ENCODE measurements at regions not wholly inside any gene's neighbourhood (a gene's known extent, or its start where the extent isn't known, plus 50 kb on each side); places are given as distances from the start of the nearest gene placed in this dataset.

- Mint-ChIP-seq H3K27ac (ENCODE audit: unreplicated experiment) (no peak overlapping the region), H3K27me3 (ENCODE audit: insufficient read depth, unreplicated experiment) (no peaks in the 10 kb centered on the region)
- no TSS peak for BruUV-seq (replicated peaks)
Observed at GRCh38 chr7:52857367-52857766, 178.1 kb upstream of the POM121L12 start.

GRCh38 chr7:52854681-52855080 is 180.8 kb upstream of the POM121L12 start:
- no peak overlapping the region for H3K4me3 Mint-ChIP-seq (ENCODE audit: unreplicated experiment)
- no peak for DNase-seq
- Histone ChIP-seq H3K27me3 (replicated peaks; ENCODE audit: control insufficient read depth, insufficient read depth, low read length) (no peaks in the 10 kb centered on the region), H3K4me3 (ENCODE audit: low read depth, low read length) (no peak overlapping the region), H3K4me1 (no peaks in the 10 kb centered on the region), H3K36me3 (ENCODE audit: control insufficient read depth, insufficient read depth, low read length) (no peaks in the 10 kb centered on the region), H3K9me3 (no peaks in the 10 kb centered on the region)
- no peaks in the 10 kb centered on the region for H3K9me3 Mint-ChIP-seq (ENCODE audit: unreplicated experiment)
- ChIA-PET CTCF (no interaction called here), POLR2A (no interaction called here)
- no peaks in the 10 kb centered on the region for H3K27me3 Mint-ChIP-seq (ENCODE audit: insufficient read depth, unreplicated experiment)
- H3K27ac Mint-ChIP-seq (ENCODE audit: unreplicated experiment): no peak overlapping the region
- H3K36me3 Mint-ChIP-seq (ENCODE audit: insufficient read depth, unreplicated experiment): no peaks in the 10 kb centered on the region
- no TSS peak for BruUV-seq (replicated peaks)
- no peak for TF ChIP-seq CTCF (IDR thresholded peaks at IDR 0.05; ENCODE audit: insufficient read depth in 1 of 2, low read depth in 1 of 2, low read length in 1 of 2, severe bottlenecking in 1 of 2, unreplicated experiment in 1 of 2)
- intact Hi-C loops (cut with micrococcal nuclease; ENCODE audit: unreplicated experiment): no loop called here
- H3K4me1 Mint-ChIP-seq (ENCODE audit: low read depth, unreplicated experiment): no peaks in the 10 kb centered on the region

More at GRCh38 chr7:52857367-52857766, 178.1 kb upstream of the POM121L12 start:
- Histone ChIP-seq H3K9me3 (0 out of 2 replicates have a peak, but pooled peaks cover 5% of the 10 kb centered on the region), H3K27me3 (replicated peaks; ENCODE audit: control insufficient read depth, insufficient read depth, low read length) (no peaks in the 10 kb centered on the region), H3K4me1 (no peaks in the 10 kb centered on the region), H3K4me3 (ENCODE audit: low read depth, low read length) (no peak overlapping the region), H3K36me3 (ENCODE audit: control insufficient read depth, insufficient read depth, low read length) (no peaks in the 10 kb centered on the region)
- ChIA-PET POLR2A (no interaction called here), CTCF (no interaction called here)
- Mint-ChIP-seq H3K4me1 (ENCODE audit: low read depth, unreplicated experiment) (no peaks in the 10 kb centered on the region), H3K9me3 (ENCODE audit: unreplicated experiment) (no peaks in the 10 kb centered on the region), H3K36me3 (ENCODE audit: insufficient read depth, unreplicated experiment) (no peaks in the 10 kb centered on the region), H3K4me3 (ENCODE audit: unreplicated experiment) (no peak overlapping the region)
- no peak for DNase-seq
- no peak for TF ChIP-seq CTCF (IDR thresholded peaks at IDR 0.05; ENCODE audit: insufficient read depth in 1 of 2, low read depth in 1 of 2, low read length in 1 of 2, severe bottlenecking in 1 of 2, unreplicated experiment in 1 of 2)
- intact Hi-C loops (cut with micrococcal nuclease; ENCODE audit: unreplicated experiment): no loop called here

- H3K27me3 ChIP-seq (replicated peaks; ENCODE audit: control insufficient read depth, insufficient read depth, low read length): no peaks in the 10 kb centered on the region
- intact Hi-C loops (cut with micrococcal nuclease; ENCODE audit: unreplicated experiment): no loop called here
- no peak overlapping the region for H3K27ac Mint-ChIP-seq (ENCODE audit: unreplicated experiment)
- no TSS peak for BruUV-seq (replicated peaks)
- no peaks in the 10 kb centered on the region; the same call in 1 of the 2 replicates for H3K9me3 ChIP-seq
- no peaks in the 10 kb centered on the region for H3K4me1 Mint-ChIP-seq (ENCODE audit: low read depth, unreplicated experiment)
- no peak for TF ChIP-seq CTCF (IDR thresholded peaks at IDR 0.05; ENCODE audit: insufficient read depth in 1 of 2, low read depth in 1 of 2, low read length in 1 of 2, severe bottlenecking in 1 of 2, unreplicated experiment in 1 of 2)
- H3K36me3 ChIP-seq (ENCODE audit: control insufficient read depth, insufficient read depth, low read length): no peaks in the 10 kb centered on the region
- no peak overlapping the region for H3K4me3 Mint-ChIP-seq (ENCODE audit: unreplicated experiment)
- ChIA-PET CTCF (no interaction called here), POLR2A (no interaction called here)
- no peak for DNase-seq
- no peaks in the 10 kb centered on the region for H3K4me1 ChIP-seq
- H3K9me3 Mint-ChIP-seq (ENCODE audit: unreplicated experiment): no peaks in the 10 kb centered on the region
- no peak overlapping the region for H3K4me3 ChIP-seq (ENCODE audit: low read depth, low read length)
- H3K36me3 Mint-ChIP-seq (ENCODE audit: insufficient read depth, unreplicated experiment): no peaks in the 10 kb centered on the region
- H3K27me3 Mint-ChIP-seq (ENCODE audit: insufficient read depth, unreplicated experiment): no peaks in the 10 kb centered on the region
Observed at GRCh38 chr7:52851547-52851946, 183.9 kb upstream of the POM121L12 start.

Data from Caco-2 (cell line).